ENCODE measurements at regions not wholly inside any gene's neighbourhood (a gene's known extent, or its start where the extent isn't known, plus 50 kb on each side); places are given as distances from the start of the nearest gene placed in this dataset.

DNA sequence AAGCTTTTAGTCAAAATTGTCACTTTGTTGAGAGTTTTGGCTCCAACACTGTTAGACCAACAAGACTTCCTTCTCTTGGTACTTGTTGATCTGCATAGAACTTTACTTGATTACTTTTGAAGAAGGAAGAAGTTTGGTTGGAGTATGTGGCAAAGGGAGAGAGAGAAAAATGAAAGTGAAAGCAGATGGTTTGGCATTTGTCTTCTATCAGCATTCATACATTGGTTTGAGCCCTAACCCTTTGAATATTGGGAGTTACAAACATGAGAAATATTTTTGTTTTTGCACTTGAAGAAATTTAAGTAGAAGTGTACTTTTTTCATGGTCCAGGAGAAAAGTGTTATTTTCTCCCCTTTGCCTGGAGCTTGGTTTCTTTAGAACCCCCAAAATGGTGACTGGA is 169.8 kb downstream of the ADGRL4 start:
- TF ChIP-seq, protein P1, sequence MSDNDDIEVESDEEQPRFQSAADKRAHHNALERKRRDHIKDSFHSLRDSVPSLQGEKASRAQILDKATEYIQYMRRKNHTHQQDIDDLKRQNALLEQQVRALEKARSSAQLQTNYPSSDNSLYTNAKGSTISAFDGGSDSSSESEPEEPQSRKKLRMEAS (IDR thresholded peaks at IDR 0.05): no peak
- TF ChIP-seq, protein P2, sequence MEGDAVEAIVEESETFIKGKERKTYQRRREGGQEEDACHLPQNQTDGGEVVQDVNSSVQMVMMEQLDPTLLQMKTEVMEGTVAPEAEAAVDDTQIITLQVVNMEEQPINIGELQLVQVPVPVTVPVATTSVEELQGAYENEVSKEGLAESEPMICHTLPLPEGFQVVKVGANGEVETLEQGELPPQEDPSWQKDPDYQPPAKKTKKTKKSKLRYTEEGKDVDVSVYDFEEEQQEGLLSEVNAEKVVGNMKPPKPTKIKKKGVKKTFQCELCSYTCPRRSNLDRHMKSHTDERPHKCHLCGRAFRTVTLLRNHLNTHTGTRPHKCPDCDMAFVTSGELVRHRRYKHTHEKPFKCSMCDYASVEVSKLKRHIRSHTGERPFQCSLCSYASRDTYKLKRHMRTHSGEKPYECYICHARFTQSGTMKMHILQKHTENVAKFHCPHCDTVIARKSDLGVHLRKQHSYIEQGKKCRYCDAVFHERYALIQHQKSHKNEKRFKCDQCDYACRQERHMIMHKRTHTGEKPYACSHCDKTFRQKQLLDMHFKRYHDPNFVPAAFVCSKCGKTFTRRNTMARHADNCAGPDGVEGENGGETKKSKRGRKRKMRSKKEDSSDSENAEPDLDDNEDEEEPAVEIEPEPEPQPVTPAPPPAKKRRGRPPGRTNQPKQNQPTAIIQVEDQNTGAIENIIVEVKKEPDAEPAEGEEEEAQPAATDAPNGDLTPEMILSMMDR (IDR thresholded peaks at IDR 0.05; ENCODE audit: low read depth, low read length, missing input control): no peak
- no peak for TF ChIP-seq TAF1 (conservative IDR thresholded peaks at IDR 0.05)
- TF ChIP-seq RAD21 (IDR thresholded peaks at IDR 0.05): no peak
- TF ChIP-seq, protein P3, sequence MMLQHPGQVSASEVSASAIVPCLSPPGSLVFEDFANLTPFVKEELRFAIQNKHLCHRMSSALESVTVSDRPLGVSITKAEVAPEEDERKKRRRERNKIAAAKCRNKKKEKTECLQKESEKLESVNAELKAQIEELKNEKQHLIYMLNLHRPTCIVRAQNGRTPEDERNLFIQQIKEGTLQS (IDR thresholded peaks at IDR 0.05): no peak
- TF ChIP-seq EGR1 (IDR thresholded peaks at IDR 0.05; ENCODE audit: low read depth in 2 of 2): no peak
- no peak for TF ChIP-seq NR2F2 (IDR thresholded peaks at IDR 0.05)
- TF ChIP-seq SP1 (IDR thresholded peaks at IDR 0.05): no peak
- TF ChIP-seq, protein P4, sequence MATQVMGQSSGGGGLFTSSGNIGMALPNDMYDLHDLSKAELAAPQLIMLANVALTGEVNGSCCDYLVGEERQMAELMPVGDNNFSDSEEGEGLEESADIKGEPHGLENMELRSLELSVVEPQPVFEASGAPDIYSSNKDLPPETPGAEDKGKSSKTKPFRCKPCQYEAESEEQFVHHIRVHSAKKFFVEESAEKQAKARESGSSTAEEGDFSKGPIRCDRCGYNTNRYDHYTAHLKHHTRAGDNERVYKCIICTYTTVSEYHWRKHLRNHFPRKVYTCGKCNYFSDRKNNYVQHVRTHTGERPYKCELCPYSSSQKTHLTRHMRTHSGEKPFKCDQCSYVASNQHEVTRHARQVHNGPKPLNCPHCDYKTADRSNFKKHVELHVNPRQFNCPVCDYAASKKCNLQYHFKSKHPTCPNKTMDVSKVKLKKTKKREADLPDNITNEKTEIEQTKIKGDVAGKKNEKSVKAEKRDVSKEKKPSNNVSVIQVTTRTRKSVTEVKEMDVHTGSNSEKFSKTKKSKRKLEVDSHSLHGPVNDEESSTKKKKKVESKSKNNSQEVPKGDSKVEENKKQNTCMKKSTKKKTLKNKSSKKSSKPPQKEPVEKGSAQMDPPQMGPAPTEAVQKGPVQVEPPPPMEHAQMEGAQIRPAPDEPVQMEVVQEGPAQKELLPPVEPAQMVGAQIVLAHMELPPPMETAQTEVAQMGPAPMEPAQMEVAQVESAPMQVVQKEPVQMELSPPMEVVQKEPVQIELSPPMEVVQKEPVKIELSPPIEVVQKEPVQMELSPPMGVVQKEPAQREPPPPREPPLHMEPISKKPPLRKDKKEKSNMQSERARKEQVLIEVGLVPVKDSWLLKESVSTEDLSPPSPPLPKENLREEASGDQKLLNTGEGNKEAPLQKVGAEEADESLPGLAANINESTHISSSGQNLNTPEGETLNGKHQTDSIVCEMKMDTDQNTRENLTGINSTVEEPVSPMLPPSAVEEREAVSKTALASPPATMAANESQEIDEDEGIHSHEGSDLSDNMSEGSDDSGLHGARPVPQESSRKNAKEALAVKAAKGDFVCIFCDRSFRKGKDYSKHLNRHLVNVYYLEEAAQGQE (IDR thresholded peaks at IDR 0.05): no peak
